ENCODE measurements at regions not wholly inside any gene's neighbourhood (a gene's known extent, or its start where the extent isn't known, plus 50 kb on each side); places are given as distances from the start of the nearest gene placed in this dataset.

DNA sequence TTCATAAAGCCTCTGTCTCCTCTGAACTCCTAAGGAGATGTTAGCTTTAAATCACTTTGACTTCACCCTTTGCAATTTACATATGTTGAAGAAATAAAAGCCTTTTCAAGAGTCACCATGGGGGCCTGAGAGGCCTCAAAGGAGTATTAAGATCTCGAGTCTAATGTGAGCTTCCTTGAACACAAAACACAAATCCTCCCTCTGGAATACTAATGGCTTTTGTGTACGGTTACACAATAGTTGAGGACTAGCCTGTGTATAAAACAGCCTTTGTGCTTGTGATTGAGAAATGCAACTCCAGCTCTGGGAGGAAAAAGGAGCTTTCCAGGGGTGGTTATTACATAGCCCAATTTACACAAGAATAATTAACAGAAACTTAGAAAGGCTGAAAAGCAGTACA, 1140.2 kb downstream of the CDH11 start:
- TF ChIP-seq, protein P1, sequence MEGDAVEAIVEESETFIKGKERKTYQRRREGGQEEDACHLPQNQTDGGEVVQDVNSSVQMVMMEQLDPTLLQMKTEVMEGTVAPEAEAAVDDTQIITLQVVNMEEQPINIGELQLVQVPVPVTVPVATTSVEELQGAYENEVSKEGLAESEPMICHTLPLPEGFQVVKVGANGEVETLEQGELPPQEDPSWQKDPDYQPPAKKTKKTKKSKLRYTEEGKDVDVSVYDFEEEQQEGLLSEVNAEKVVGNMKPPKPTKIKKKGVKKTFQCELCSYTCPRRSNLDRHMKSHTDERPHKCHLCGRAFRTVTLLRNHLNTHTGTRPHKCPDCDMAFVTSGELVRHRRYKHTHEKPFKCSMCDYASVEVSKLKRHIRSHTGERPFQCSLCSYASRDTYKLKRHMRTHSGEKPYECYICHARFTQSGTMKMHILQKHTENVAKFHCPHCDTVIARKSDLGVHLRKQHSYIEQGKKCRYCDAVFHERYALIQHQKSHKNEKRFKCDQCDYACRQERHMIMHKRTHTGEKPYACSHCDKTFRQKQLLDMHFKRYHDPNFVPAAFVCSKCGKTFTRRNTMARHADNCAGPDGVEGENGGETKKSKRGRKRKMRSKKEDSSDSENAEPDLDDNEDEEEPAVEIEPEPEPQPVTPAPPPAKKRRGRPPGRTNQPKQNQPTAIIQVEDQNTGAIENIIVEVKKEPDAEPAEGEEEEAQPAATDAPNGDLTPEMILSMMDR (IDR thresholded peaks at IDR 0.05; ENCODE audit: low read depth, low read length, poor library complexity, severe bottlenecking): no peak
- TF ChIP-seq EZH2phosphoT487 (IDR thresholded peaks at IDR 0.05; ENCODE audit: borderline replicate concordance, low read length): no peak

Data from DOHH2 (cell line).